Stimulated activated CD4-positive, alpha-beta T cell treated with anti-CD3 and anti-CD28 coated beads, Interleukin-1b, Interleukin-23, amount 100 ng/mL, for 1 hour (primary cell): ENCODE measurements at regions not wholly inside any gene's neighbourhood (a gene's known extent, or its start where the extent isn't known, plus 50 kb on each side); places are given as distances from the start of the nearest gene placed in this dataset.
"Not testable (repeated sequence)": the region's sequence is repeated elsewhere in the genome, so short reads cannot be mapped to it uniquely, and the experiment has no call there.

ENCODE experiments used
- DNase-seq, 2 donors: peaks; one replicate each; pipeline ENCODE4 v3.0.0-alpha.2; 2020; ENCODE audit warnings: low read depth in 2 of 2

DNA sequence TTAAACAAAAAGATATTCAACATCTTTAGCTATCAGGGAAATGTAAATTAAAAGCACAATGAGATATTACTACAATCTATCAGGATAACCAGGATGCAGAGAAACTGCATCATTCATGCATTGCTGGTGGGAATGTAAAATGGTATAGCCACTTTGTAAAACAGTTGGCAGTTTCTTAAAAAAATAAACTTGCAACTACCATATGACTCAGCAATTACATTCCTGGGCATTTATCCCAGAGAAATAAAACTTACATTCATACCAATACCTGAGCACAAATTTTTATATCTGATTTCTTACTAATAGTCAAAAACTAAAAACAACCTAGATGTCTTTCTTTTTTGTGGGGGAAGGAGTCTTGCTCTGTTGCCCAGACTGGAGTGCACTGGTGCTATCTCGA is 190.3 kb upstream of the TAB2 start:
- DNase-seq = no peak

DNA sequence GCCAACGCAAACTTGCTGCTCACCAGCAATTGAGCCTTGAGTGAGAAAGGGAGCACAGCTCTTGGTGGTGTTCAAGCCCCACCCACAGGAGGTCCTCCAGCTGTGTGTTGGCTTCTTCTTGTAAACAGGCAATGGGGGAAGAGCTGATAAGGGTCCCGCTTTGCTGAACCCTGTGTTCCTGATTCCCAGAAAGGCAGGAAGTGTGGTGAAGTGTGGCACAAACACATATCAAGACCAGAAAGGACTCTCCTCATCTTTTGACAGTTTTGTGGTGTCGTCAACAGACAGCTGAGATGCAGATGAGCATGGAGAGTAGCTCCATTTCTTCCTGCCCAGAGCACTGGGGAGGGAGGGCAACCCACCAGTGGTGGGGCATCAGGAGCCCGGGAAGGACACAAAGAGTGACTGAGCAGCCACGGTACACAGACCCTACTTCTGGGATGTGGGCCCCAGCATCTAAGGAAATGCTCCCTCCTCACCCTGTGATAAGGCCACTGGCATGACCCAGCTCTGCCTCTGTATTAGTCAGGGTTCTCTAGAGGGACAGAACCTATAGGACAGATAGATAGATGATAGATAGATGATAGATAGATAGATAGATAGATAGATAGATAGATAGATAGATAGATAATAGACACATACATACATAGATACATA is 188.9 kb upstream of the TAB2 start:
- DNase-seq = no peak

DNA sequence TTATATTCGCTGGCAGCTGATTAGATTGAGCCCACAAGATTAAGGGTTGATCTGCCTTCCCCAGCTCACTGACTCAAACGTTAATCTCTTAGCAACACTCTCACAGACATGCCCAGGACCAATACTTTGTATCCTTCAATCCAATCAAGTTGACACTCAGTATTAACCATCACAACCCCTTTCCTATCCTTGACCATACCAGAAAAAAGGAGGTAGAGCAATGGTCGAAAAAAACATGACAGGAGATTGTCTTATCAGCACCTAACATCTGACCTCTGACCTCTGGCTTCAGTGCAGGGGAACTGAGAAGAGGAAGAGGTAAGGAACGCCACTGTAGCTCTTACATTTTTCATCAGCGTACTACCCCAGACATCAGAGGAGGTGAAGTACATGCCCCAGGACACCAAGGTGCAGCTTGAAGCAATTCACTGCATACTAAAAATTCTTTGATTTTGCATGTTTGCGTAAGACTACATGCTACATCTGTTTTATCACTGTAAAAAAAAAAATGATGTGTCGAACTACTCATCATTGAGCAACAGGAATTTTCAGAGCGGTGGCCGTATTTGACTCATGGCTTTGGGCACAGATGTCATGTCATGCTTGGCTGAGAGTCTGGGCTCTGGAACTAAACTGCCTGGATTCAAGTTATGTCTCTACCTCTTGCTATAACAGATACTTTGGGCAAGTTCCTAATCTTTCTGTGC is 188.0 kb upstream of the TAB2 start:
- DNase-seq = no peak

DNA sequence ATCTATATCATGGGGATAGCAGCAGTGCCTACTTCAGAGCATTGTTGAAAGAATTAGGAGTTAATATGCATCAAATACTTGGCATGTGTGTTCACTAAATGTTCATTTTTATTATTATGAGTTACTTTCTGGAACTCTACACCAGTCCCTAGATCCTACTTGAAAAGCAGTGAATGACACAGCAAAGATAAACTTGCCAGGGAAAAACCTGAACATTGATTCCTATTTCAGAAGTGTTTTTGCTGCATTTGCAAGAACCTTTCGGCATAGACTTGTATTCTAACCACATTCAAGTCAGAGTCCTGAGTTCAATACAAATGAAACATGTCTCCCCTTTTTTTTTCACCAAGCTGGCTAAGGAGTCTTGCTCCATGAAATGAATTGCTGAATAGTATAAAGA is 187.4 kb upstream of the TAB2 start:
- no peak for DNase-seq

DNA sequence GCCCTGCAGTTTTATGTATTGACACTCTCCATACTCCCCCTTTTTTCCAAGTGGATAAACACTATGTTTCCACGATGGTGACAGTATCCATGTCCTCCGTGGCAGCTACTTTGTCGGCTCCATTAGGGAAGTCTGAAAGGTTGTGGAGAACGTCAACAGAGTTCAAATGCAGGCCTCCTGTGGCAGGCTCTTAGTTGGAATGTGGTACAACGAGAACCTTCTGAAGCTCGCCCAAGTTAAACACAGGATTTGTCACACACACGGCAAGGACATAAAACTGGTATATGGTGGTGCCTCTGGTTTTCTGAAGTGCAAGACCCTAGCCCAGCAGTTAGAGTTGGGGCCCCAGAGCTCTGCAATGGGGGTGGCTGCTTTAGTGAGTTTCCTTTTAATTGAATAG is 187.0 kb upstream of the TAB2 start:
- no peak for DNase-seq

DNA sequence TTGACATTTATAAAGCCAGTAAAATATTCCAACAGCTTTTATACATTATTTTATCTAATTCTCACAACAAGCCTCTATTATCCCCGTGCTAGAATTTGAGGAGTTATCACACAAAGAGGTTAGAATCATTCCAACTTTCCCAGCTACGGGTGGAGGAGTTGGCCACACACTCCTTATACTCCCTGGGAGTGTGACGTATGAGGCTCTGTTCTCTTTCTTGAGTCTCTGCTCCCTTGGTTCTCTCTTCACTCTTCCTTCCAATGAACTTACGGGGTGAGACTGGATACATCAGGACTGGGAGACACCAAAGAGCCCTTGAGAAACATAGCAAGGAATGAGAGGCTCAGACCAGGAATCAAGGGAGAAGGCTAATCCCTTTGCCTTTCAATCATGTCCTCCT is 185.6 kb upstream of the TAB2 start:
- no peak for DNase-seq

DNA sequence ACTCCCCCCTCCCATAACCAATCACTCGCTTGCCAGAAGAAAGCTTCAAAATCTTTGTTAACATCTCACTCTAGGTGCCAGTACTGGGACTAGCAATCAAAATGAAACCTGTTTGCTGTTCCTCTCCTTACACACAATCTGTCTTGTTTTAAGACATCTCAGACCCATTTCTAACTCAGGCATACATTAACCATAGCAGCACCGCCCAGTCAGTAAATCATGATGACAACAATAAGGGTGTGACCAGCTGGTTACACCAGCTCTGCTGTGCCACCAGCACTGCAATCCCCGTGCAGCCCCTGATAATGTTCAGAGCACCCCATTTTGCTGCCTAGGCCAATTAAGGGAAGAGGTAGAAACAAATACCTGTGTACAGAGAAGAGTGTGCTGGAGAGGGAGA is 185.2 kb upstream of the TAB2 start:
- no peak for DNase-seq

DNA sequence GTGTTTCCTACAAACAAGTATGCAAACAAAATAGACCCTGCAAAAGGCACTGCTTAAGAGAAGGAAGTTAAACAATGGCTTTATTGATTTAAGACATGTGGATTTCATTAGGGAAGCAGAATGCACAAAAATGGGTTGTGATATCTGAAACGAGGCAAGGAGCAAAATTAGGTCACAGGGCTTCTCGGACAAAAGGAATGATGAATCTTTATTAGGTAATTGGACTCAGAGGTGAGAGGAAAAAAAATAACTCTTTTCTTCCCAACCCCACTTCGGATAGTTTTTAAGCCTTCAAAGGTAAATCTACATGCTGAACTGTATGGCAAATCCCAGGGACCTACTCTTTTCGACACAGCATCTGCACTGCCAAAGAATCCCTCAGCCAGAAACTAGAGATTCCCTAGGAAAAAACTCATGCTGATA is 183.0 kb upstream of the TAB2 start:
- DNase-seq = no peak

DNA sequence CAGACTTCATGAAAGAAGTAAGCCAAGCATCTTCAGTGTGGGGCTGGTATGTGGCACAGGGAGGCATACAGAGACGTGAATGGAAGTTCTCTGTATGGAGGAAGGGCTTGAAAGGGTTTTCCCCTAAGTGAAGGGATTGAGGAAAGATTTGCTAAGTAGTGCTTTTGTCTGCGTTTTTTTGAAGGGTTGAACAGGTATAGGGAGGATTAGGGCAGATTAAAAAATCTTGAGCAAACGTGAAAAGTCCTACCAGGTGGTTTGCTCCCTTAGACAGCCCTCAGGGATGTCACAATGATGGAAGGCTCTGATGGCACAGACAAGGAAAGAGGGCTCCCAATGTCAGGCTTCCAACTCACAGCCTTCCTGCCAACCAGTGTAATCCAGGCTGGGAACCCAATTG is 181.7 kb upstream of the TAB2 start:
- no peak for DNase-seq

DNA sequence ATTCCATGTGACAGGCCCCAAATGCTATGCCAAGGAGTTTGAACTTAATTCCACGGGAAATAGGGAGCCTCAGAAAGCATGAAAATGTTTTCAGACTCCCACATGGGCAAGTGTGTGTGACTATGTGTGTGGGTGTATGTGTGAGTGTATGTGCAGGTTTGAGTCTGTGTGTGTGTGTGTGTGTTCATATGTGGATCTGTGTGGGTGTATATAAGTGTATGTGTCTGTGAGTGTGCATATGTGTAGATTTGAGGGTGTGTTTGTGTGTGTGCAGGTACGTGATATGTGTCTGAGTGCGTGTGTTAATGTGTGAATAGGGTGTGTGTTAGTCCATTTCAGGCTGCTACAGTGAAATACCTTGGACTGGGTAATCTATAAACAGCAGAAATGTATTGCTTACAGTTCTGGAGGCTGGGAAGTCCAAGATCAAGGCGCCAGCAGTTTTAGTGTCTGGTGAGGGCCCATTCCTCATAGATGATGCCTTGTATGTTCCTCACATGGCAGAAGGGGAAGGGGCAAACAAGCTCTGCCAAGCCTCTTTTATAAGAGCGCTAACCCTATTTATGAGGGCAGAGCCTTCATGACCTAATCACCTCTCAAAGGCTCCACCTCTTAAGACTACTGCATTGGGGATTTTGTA is 181.1 kb upstream of the TAB2 start:
- DNase-seq = no peak

DNA sequence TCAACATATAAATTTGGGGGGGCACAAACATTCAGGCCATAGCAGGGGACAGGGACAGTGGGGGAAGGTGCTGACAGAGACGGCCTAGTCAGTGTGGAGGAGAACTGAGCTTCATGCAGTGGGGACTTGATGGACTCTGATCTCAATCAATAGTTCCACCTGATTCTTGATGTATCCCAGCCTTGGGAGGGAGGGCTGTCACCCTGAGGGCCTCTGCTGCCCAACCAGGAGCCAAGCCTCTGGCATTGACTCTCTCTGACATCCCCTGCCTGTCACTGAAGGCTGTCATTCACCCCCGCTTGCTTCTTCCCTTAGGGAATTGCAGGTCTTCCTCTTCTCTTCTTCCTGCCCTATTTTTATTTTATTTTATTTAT is 180.6 kb upstream of the TAB2 start:
- DNase-seq = no peak

DNA sequence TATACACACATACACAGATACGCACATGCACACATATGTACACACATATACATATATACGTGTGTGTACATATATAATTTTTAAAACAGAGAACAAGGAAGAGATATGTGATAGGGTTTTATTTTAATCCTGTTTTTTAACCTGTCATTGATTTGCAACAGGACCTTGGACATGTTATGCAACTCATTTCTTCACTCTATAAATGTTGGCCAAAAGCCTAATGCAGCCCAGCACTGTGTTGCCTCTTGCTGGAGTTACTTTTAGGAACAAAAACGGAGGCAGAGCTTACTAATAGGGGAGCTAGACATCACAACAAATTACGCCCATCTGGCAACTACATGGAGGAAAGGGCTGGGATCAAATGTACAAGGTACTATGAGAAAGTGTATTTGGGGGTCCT is 179.9 kb upstream of the TAB2 start:
- no peak for DNase-seq

DNA sequence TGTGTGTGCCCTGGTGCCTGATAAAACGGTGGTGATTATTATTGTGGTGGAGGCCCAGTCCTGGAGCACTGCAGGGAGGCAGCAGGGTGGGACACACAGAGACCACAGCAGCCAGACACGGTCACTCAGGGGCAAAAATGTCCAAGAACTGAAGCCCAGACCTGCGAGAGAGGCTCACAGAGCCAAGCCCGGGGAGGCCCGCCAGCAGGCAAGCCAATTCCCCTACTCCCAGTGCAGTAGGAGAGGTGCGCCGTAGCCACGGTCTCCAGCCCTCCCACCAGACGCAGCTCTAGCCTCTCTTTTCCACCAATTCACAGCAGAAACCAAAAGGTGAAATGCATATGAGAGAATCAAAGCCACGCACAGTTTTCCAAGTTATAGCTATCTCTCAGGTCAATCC is 179.4 kb upstream of the TAB2 start:
- no peak for DNase-seq

DNA sequence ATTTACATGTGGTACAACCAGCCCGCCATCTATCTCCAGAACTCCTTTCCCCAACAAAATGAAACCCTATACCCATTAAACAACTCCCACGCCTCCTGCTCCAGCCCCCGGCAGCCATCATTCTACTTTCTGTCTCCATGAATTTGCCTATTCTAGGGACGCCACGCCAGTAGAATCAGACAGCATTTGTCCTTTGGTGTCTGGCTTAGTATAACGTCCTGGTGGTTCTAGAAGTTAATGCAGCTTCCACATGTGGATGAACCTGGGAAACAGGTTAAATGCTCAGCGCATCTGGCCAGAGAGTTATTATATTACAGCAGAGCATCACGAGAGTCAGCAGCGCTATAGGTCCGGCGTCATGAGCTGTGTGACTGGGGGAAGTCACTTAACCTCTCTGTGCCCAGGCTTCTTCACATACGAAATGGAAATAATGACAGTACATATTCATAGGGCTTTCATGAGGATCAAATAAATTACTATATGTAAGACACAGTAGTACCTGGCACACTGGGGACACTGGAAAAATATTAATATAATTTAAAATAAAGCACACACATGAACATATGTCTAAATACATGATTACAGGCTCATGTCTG is 178.7 kb upstream of the TAB2 start:
- DNase-seq = no peak

DNA sequence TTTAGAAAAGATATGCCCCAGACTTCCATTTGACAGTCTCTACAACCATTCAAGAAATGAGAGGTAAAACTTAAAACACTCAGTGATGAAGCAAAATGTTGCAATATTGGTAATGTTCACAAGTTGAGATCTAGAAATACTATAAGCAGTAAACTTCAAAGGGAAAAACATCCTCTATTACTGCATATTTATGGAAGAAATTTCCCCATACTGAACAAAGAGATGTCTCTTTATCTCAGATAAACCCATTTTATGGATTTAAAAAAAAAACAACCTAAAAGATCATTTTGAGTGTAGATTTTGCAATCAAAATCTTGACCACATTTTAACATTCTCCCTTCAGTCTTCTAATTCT is 177.8 kb upstream of the TAB2 start:
- DNase-seq = no peak

DNA sequence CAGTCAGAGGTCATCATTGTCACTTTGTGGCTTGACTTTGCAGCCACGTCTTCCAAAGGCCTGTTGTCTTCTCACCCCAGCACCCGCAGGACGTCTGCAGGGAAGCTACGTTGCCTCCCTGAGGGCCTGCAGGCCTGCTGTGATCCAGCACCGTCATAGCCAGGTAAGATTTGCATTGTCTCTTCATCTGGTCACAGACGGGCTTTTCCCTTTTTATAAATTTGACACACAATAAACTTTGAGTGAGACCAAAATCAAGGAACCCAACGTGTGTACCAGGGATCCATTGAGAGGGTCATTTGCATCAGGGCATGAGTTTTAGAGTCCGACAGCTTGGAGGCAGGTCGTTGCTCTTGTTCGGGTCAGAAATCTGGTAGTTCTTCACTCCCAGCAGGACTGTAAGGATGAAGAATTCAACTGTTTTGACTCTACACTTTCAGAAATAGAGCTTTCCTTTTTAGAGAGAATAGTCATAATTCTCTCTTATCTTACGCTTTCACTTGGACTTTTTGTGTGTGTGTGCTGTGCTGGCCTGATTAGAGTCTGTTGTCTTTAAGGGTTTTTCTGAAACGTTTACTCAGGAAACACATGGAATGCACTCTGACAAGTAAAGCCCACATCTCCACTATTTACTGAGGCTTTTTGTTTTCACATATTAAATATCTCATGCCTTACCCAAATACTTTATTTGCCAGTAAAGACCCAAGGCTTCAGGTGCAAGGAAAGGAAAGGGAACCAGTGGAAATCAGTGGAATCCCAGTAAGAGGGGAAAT is 177.2 kb upstream of the TAB2 start:
- no peak for DNase-seq

DNA sequence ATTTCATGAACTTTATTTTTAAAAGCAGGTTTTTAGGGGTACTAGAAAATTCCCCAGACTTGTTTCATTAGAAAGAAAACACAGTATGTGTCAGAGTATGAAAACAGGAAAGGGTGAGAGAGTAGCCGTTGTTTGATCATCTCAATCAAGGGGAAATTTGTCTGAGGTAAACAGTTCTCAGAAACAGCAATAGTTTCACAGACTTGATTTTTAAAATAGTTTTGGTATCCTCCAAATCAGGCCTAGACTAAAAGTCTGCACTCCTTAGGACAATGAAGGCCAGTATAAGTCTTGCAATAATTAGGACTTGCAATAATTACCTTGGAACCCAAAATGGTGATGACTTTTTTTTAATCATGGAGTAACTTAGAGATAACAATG is 176.6 kb upstream of the TAB2 start:
- DNase-seq = no peak

DNA sequence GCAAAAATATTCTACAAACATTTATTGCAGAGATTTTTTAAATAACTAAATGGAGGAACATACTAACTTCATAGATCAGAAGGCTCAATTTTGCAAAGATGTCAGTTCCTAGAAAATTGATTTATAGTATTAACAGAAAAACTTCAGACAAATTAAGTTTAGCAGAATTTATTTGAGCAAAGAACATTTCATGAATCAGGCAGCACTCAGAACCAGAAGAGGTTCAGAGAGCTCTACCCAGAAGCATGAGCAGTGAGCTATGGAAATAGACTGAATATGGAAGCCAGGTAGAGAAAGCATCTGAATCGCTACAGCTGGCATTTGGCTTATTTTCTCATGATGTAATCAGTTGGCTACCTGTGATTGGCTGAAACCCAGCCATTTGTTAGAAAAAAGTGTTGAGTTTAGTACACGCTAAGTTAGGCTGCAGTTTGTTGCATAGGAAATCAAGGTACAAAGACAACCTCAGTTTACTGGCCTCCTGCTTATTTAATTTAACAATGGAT is 174.5 kb upstream of the TAB2 start:
- DNase-seq = no peak

DNA sequence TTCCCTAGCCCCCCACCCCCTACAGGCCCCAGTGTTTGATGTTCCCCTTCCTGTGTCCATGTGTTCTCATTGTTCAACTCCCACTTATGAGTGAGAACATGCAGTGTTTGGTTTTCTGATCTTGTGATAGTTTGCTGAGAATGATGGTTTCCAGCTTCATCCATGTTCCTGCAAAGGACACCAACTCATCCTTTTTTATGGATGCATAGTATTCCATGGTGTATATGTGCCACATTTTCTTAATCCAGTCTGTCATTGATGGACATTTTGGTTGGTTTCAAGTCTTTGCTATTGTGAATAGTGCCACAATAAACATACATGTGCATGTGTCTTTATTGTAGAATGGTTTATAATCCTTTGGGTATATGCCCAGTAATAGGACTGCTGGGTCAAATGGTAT is 171.7 kb upstream of the TAB2 start:
- not testable (repeated sequence) for DNase-seq

DNA sequence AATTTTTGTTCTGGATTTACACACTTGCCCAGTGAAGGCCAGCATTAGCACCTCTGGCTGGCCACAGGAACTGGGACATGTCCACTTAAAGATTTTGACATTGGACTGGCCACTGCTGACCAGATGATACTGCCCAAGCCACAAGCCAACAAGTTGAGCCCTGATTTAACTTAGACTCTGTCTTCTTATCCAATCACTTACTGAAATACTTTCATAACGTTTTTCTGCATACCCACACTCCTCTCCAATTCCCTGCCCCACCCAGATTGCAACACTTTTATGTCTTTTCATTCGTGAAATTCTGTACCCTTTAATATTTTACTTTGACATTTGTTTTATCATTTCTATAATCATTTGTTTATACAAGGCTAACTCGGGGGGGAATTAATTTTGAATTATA is 170.3 kb upstream of the TAB2 start:
- DNase-seq = no peak

DNA sequence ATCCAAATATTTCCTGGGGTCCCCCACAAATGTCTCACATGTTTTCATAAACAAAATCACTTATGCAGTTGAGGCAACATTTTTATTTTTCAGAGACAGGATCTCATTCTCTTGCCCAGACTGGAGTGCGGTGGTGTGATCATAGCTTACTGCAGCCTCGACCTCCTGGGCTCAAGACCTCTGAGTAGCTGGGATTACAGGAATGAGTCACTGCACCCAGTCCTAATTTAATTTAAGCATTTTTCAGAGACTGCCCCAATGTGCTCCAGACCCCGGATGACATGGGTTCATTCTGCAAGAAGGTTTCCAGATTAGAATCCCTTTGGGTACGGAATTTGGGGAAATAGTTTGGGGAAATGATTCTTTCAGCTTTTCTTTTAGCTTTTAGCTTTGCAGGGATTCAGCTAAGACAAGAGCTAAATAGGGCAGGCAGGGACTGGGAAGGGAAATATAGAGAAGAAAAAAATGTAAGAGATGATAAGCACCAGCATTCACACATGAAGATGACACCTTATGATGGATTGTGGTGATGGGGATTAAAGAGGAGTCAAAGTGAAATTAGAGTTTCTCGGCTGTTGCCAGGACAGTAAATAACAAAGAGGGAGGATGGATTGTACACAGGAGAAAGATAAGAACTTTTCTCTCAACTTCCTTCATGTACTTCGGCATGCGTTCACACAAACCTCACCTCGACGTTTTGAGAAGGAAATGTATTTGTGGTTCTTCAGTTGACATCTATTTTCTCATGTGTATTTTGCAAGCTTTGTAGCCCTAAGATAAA is 169.4 kb upstream of the TAB2 start:
- no peak for DNase-seq
